ENCODE measurements at regions not wholly inside any gene's neighbourhood (a gene's known extent, or its start where the extent isn't known, plus 50 kb on each side); places are given as distances from the start of the nearest gene placed in this dataset.

DNA sequence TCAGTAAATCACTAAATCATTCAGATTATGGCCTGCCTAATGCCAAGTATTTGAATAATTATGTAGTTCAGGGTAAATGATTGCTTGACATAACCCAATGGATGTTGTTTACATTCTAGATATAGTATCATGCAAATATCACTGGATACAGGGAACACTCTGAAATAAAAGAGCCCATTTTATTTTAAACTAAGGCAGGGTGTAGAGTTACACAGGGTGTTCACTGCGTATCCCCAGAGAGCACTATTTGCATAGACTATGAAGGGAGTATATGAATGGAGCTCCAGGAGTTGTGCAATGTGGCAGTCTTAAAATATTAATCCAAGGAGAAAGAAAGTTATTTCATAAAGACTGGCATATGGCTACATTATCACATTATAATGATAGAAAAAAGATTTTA, 701.1 kb upstream of the KLHL29 start:
- DNase-seq (ENCODE audit: low read depth in 2 of 2, low spot score in 1 of 2), result no peak

DNA sequence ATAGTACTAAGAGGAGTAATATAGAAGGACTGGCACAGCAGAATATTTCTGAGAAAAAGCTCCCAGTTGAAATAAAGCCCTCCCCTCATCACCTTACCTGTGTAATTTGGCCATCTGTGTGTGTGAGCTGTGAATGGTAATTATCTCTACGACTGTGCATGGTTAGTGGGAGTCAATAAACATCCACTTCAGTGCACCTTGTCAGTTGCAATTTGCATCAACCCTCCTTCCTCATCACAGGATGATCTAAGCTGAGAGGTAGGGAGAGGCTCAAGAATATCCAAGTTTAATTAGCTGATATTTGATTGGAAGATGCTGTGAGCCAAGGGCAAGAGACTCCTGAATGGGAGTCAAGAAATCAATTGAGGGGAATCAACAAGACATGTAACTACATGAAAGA, 694.9 kb upstream of the KLHL29 start:
- DNase-seq (ENCODE audit: low read depth in 2 of 2, low spot score in 1 of 2), result no peak

DNA sequence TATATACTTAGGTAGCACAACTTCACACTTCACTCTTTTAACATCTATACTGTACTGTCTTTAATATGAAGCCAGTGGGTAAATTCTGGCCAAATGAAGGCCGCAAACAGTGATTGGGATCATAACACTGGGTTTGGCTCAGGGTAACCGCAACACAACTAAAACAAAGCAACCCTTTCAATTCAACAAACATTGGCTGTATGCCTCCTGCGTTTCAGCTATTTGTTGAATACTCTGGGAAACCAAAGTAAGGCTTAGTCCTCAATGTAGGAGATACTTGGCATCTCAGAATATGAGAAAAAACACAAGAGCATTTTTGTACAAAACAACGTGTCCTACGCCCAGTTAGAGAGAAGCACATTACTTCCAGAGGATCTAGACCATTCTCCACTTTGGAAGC, 693.3 kb upstream of the KLHL29 start:
- DNase-seq (ENCODE audit: low read depth in 2 of 2, low spot score in 1 of 2), result no peak

DNA sequence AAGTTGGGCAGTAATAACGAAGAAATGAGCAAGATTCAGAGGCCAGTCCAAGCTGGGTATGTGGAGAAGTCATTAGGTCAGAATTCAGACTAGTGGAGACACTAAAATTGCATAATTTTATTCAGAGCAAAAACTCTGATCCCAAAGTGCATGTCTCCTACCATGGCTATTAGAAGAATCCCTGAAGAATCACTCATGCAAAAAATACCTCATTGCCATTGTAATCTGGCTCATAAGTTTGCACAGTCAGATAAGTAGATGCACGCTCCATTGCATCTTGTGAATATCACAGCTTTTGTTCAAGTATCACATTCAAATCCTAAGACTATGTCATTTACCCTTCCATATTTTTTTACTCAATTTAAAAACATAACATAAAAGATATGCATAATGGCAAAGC, 692.2 kb upstream of the KLHL29 start:
- no peak for DNase-seq (ENCODE audit: low read depth in 2 of 2, low spot score in 1 of 2)

DNA sequence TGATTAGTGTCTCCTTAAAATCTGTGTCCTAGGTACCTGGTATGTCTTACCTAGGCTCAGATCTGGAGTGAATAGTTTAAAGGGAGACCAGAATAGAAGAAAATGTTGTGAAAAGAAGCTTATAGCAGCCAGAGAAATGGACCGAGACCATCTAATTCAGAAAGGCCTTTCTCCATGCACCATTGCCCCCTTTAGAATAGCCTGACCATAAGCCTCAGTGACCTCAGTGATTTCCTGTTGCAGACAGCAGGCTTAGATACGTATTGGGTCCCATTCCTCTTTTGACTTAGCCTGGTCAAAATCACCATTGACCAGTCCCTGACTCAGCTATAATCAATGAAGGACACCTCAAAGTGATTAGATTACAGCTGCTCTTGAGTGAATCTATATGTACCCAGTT, 690.7 kb upstream of the KLHL29 start:
- no peak for DNase-seq (ENCODE audit: low read depth in 2 of 2, low spot score in 1 of 2)

DNA sequence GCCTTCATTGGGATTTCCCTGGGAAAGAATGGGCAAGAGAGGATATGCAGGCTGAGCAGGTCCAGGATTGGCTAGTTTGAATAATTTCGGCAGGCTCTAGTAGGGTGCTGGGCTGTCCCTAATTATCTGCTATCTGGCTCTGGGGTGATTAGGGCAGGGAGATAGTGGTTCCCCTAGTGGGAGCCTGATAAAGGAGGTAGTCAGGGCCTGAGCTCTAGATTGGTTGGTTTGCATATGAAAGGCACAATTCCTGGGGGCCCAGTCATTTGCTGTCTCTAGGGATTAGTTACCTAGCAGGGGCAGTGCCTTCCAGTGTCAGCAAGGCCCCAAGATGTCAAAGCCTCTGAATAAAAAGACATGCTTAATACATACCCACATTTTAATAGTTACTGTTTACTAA, 690.1 kb upstream of the KLHL29 start:
- DNase-seq (ENCODE audit: low read depth in 2 of 2, low spot score in 1 of 2), result no peak

DNA sequence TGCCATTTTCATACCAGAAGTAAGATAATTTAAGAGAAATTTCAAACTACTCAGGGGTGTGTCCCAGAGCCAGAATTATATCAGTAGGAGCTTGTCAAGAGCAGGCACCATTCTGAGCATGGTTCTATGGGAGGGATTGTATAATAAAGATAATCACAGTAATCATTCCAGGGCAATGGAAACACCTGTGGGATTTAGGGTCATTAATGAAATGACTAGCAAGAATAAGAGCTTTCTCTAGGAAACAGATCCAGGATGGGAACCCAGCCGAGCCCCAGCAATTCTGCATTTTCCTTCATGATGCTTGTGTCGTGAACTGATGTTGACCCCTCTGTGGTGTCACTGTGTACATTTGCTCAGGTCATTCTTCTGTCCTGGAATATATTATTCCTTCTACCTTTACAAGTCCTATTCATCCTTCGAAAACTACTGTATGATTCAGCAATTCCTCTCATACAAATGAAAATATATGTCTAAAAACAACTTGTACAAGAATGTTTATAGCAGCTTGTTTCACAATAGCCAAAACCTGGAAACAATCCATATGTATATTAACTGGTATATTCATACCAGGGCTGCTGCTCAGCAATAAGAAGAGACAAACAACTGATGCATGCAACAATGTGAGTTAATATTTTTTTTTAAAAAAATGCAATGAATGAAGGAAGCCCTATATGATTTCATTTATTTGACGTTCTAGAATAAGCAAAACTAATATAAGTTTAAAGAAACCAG, 687.8 kb upstream of the KLHL29 start:
- no peak for DNase-seq (ENCODE audit: low read depth in 2 of 2, low spot score in 1 of 2)

DNA sequence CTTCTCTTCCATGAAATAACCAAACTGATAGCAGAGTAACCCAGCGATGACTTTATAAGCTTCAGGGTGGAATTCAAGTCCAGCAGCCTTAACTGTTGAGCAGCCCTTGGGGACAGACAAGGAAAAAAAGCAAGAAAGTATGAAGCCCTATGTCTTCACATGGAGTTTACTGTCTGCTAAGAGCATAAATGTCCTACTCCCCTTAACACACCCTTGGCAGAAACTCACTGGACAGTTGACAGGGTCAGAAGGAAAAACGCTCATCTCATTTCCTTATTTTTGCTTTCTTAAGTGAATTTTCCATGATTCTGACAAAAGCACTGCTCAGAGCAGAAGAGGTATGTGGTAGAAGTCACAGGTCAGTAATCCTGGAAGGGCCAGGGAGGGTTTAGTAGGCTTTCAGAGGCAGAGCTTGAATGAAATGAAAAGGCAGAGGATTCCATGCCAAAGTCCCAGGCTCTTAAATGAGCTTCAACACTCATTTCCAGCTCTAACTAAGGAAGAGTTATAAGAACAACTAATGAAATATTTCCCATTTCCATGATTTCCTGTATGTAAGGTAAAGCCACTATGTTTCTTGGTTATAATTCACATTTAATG, 683.3 kb upstream of the KLHL29 start:
- DNase-seq (ENCODE audit: low read depth in 2 of 2, low spot score in 1 of 2), result no peak

DNA sequence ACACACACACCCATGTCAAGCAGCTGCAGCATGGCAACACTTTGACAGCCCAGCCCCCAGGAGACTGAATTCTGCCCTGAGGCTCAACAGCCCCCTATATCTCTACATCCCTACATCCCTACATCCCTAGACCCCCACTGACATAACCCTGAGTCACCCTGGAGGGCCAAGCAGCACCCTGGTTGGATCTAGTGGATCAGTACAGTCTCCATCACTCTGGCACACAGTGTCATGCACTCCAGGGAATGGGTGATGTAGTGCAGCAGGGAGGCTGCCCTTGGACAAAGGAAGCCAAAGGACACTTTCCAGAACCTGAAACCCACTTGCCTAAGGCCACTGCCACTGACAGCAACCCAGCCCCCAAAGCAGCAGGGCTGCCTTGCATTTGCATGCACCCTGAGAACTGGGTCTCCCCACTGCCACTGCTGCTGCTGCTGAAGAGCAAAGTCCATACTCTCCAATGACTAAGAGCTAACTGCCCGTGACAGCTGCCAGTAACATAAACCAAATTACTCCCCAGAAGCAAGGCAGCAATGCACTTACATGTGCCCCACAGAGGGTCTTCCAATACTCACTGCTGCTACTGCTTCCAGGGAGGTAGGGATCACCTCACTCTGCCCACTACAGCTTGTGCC, 681.6 kb upstream of the KLHL29 start:
- DNase-seq (ENCODE audit: low read depth in 2 of 2, low spot score in 1 of 2), result no peak

DNA sequence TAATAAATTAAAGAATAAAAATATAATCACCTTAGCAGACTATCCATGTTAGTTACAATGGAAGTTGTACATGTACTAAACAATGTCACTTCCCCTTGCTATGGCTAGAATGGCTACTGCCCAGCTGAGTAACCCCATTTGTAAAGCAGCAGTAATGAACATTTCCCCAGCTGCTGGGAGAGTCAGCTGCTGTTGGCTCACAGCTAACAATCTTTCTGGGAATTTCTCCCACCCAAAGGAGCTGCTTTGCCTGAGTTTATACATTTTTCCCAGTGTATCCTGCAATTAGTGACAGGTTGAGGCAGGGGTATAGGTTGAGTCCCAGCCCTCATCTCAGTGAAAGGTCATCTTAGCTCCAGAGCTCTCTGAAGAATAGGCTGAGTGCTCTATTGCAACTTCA, 665.6 kb upstream of the KLHL29 start:
- DNase-seq (ENCODE audit: low read depth in 2 of 2, low spot score in 1 of 2), result no peak

DNA sequence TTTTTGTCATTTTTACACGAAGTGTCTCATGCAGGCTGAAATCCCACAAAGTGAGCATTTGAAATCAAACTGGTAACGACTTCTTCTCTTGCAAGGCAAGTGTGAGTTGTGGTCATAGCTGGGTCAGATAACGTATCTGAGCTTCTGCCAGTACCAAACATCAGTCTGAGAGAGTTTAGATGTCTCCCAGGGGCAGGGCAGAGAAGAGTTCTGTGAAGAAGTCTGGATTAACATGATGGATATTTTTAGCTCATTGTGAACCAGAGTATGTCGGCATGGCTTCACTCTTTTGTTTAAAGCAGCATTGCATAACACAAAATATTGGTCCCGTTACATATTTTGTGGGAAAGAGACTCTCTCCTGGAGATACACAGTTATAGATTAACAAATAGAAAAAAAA, 655.5 kb upstream of the KLHL29 start:
- DNase-seq (ENCODE audit: low read depth in 2 of 2, low spot score in 1 of 2), result no peak

DNA sequence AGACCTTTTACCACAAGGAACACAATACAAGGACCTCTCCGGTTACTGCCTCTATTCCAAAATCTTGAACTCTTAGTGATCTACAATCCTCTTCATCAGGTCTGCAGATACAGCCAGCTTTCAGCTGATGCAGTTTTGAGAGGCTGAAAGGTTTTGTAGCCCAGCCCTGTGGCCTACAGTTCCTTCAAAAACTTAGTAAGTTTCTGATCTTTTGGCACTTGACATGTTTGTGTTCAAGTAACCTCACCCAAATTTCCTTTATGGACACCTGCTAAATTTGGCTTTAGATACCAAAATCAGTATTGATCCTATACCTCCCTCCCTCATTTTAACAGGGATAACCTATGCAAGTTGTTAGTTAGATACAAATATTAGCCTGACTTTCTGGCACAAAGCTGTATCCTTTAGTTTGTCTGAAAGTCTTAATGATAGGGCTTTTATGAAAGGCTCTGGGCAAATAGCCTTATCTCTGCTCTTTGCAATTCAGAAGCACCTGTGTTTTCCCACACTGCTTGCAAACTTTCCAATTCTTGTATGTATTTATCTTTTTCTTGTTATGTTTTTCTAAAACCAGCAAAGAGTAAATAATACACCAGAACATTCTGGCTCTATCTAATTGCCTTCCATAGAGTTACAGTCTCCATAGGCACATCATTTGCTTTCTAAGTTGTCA, 650.5 kb upstream of the KLHL29 start:
- DNase-seq (ENCODE audit: low read depth in 2 of 2, low spot score in 1 of 2), result no peak

DNA sequence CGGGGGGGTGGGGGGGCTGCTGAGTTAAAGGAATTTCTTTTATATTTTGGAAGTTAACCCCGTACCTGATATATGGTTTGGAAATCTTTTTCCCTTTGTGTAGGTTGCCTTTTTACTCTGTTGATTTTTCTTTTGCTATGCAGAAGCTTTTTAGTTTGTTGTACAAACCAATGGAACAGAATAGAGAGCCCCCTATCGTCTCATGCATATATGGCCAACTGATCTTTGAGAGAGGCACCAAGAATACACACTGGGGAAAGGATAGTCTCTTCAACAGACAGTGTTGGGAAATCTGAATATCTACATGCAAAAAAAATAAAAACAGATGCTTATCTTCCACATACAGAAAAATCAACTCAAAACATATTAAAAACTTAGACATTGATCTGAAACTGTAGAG, 647.8 kb upstream of the KLHL29 start:
- no peak for DNase-seq (ENCODE audit: low read depth in 2 of 2, low spot score in 1 of 2)

DNA sequence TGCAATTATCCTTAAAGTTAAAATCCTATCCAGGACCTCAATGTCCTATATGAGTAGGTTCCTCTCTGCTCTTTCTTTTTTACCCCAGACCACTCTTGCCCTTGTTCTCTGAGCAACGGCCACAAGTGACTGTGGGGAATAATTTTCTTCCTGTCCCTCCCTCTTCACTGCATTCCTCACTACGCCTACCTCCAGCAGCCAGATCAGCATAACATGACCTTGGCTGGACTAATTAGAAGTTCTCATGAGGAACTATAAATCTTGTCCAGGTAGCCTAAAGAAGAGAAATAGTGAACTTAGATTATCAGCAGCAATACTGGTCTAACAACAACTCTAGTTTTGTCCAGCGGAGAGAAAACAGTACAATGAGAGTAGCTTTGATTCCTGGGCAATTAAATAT, 643.8 kb upstream of the KLHL29 start:
- DNase-seq (ENCODE audit: low read depth in 2 of 2, low spot score in 1 of 2), result no peak

DNA sequence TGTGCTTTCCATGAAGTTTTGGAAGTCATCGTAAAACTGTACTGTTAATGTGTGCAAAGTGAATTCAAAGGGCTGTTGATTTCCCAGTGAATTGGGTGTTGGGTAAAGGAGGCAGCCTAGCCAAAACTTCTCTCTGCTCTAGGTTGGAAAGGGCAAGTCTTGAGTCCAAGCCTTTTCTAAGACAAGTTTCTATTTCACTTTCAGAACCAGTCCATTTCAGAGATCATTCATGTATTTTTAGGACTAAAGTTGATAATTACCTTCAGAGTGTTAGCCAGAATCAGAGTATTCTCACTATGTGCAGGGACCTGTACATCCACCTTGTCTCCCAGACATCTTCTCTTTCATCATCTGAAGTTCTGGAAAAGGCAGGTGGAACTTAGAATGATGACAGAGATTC, 636.1 kb upstream of the KLHL29 start:
- DNase-seq (ENCODE audit: low read depth in 2 of 2, low spot score in 1 of 2), result no peak

DNA sequence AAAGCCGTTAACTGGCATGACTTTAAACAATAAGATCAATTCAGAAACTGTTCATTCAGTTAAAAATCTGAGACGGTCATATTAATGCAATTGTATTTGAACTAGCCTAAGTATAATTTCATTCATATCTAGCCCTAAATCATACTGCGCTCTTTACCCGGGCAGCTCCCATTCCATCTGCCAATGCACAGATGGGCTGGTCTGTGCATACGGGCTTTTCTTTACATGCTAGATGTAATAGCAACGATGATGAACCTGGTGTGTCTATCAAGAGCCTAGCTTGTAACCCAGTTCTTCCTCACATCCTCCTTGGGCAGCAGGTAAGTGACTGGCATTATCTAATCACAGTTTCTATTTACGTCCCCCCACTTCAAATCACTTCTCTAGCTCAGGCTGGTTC, 631.5 kb upstream of the KLHL29 start:
- DNase-seq (ENCODE audit: low read depth in 2 of 2, low spot score in 1 of 2), result no peak

DNA sequence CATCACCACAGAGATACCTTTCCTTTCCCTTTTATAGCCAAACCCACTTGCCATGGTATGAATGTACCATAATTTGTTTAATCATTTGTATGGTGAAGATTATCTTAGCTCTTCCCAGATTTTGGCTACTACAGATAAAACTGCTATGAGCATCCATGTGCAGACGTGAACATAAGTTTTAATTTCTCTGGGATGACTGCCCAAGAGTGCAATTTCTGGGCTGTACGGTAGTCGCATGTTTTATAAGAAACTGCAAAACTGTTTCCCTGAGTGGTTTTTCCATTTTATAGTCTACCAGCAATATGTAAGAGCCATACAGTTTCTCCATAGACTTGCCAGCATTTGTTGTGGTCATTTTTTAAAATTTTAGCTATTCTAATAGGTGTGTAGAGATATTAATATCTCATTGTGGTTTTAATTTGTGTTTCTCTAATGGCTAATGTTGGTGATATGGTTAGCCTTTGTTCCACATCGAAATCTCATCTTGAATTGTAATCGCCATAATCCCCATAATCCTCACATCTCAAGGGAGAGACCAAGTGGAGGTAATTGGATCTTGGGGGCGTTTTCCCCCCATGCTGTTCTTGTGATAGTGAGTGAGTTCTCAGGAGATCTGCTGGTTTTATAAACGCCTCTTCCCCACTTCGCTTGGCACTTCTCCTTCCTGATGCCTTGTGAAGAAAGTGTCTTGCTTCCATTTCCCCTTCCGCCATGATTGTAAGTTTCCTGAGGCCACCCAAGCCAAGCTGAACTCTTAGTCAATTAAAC, 628.5 kb upstream of the KLHL29 start:
- DNase-seq (ENCODE audit: low read depth in 2 of 2, low spot score in 1 of 2), result no peak

DNA sequence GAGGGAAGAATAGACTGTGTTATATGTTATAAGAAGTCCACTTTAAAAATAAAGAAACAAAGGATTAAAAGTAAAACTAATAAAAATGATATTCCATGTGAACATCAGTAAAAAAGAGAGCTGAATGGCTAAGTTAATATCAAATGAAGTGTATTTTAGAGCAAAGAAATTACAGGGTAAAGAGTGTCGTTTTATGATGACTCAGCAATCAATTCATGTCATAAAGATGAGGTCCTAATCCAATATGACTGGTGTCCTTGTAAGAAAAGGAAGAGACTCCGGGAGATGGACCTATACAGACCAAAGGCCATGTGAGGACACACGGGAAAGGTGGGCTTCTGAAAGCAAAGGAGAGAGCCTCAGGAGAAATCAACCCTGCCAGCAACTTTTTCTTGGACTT, 615.5 kb upstream of the KLHL29 start:
- no peak for DNase-seq (ENCODE audit: low read depth in 2 of 2, low spot score in 1 of 2)

DNA sequence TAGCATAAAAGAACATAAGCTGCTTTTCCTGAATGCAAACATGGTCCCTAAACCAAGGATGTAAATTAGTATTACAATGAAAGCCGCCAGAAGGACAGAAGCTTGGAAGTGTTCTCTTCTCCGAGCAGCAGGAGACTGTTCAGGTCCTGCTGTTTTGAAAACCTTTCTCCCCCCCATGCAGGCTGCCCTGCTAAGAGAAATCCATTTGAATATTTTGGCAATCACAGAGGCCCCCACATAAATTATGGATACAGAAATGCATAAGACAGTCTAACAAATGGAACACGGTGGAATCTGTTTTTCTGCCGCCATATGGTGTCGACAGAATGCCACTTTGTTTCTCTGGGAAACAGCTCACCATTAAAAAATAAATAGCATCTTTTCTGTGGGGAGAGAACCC, 600.4 kb upstream of the KLHL29 start:
- no peak for DNase-seq (ENCODE audit: low read depth in 2 of 2, low spot score in 1 of 2)

DNA sequence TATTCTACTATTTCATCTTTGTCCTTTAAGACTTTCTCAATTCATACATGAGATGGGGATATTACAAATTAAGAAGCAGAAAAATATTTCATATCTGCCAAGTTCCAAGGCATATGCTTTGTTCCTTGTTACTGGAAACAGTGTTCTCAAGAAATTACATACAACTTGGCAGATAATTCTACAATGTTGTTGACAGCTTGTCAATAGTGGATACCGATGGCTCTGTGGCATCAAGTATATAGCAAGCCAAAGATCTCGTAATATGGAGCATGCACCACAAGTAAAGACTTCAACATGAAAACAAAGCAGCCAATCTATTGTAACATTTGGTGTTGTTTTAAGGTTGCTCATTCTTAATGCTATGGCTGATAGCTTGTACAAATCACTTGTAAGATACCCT, 598.2 kb upstream of the KLHL29 start:
- no peak for DNase-seq (ENCODE audit: low read depth in 2 of 2, low spot score in 1 of 2)

DNA sequence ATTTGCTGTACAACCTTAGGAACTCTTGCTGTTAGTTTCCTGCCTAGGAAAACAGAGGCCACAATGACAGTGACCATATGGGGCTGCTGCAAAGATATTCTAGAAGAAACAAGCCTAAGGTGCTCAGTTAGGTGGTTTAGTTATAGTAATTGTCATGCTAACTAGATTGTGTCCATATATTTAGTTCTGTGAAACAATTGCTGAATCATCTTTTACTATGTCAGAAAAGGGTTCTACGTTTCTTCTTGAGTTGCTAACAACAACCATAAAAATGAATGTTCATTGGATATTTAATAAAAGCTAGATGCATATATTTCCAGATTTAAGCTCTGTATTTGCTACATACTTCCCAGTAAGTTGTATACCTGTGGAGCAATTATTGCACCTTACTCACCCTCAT, 597.2 kb upstream of the KLHL29 start:
- DNase-seq (ENCODE audit: low read depth in 2 of 2, low spot score in 1 of 2), result no peak
